22Rv1 (cell line): ENCODE measurements at regions not wholly inside any gene's neighbourhood (a gene's known extent, or its start where the extent isn't known, plus 50 kb on each side); places are given as distances from the start of the nearest gene placed in this dataset.
"Not testable (repeated sequence)": the region's sequence is repeated elsewhere in the genome, so short reads cannot be mapped to it uniquely, and the experiment has no call there.

Experiments
- ZFX ChIP-seq: fragments of 450-650 bp; IDR thresholded peaks from 2 replicates; pipeline ENCODE4 v1.6.1; 2017; ENCODE audit warnings: antibody characterized with exemption, borderline replicate concordance
- TF ChIP-seq, protein P1 (sequence below): fragments of 450-650 bp; IDR thresholded peaks from 2 replicates; pipeline ENCODE4 v1.5.1; 2017; ENCODE audit warnings: mild to moderate bottlenecking

DNA sequence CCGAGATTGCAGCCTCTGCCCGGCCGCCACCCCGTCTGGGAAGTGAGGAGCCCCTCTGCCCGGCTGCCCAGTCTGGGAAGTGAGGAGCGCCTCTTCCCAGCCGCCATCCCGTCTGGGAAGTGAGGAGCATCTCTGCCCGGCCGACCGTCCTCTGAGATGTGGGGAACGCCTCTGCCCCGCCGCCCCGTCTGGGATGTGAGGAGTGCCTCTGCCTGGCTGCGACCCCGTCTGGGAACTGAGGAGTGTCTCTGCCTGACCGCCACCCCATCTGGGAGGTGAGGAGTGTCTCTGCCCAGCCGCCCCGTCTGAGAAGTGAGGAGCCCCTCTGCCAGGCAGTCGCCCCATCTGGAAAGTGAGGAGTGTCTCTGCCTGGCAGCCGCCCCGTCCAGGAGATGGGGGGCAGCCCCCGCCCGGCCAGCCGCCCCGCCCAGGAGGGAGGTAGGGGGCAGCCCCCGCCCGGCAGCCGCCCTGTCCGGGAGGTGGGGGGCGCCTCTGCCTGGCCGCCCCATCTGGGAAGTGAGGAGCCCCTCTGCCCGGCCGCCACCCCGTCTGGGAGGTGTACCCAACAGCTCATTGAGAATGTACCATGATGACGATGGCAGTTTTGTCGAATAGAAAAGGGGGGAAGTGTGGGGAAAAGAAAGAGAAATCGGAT lies 354.8 kb downstream of the NUP35 start:
- TF ChIP-seq, protein P1, sequence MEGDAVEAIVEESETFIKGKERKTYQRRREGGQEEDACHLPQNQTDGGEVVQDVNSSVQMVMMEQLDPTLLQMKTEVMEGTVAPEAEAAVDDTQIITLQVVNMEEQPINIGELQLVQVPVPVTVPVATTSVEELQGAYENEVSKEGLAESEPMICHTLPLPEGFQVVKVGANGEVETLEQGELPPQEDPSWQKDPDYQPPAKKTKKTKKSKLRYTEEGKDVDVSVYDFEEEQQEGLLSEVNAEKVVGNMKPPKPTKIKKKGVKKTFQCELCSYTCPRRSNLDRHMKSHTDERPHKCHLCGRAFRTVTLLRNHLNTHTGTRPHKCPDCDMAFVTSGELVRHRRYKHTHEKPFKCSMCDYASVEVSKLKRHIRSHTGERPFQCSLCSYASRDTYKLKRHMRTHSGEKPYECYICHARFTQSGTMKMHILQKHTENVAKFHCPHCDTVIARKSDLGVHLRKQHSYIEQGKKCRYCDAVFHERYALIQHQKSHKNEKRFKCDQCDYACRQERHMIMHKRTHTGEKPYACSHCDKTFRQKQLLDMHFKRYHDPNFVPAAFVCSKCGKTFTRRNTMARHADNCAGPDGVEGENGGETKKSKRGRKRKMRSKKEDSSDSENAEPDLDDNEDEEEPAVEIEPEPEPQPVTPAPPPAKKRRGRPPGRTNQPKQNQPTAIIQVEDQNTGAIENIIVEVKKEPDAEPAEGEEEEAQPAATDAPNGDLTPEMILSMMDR, result not testable (repeated sequence)
- TF ChIP-seq ZFX, result not testable (repeated sequence)
